ENCODE measurements at regions not wholly inside any gene's neighbourhood (a gene's known extent, or its start where the extent isn't known, plus 50 kb on each side); places are given as distances from the start of the nearest gene placed in this dataset.
A peak's percentile ranks its signal among the peaks of the same experiment; 100 is the strongest.

DNA sequence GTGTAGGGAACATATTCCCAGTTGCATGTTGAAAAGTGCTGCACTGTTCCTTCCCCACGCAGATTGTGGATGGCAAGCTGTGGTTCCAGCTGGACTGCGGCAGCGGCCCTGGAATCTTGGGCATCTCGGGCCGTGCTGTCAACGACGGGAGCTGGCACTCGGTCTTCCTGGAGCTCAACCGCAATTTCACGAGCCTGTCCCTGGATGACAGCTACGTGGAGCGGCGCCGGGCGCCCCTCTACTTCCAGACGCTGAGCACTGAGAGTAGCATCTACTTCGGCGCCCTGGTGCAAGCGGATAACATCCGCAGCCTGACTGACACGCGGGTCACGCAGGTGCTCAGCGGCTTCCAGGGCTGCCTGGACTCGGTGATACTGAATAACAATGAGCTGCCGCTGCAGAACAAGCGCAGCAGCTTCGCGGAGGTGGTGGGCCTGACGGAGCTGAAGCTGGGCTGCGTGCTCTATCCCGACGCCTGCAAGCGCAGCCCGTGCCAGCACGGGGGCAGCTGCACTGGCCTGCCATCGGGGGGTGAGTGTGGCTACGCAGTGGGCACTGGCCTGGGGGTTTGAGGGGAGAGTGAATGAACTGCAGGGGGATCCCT lies 102.7 kb upstream of the MTNR1B start:
- Histone ChIP-seq H3K27me3 (ENCODE audit: insufficient read depth) (no peaks in the 10 kb centered on the region), H3K79me2 (replicated peaks; ENCODE audit: insufficient read depth) (no peaks in the 10 kb centered on the region), H3K4me1 (ENCODE audit: insufficient read depth) (no peaks in the 10 kb centered on the region), H3K4me3 (no peak overlapping the region), H3K27ac (ENCODE audit: low read depth) (no peak overlapping the region), H3K36me3 (ENCODE audit: insufficient read depth) (no peaks in the 10 kb centered on the region), H3K9me2 (ENCODE audit: insufficient read depth) (no peaks in the 10 kb centered on the region), H4K20me1 (replicated peaks; ENCODE audit: insufficient read depth) (no peaks in the 10 kb centered on the region), H3K4me2 (no peak overlapping the region), H3F3A (replicated peaks; ENCODE audit: low read depth) (no peaks in the 10 kb centered on the region), H2AFZ (no peak overlapping the region)
- Mint-ChIP-seq H3K36me3 (ENCODE audit: low read depth) (no peaks in the 10 kb centered on the region; the same call in 2 of the 3 replicates), H3K27me3 (ENCODE audit: insufficient read depth, low read depth, poor library complexity) (peaks cover 3% of the 10 kb centered on the region), H3K4me3 (no peak overlapping the region), H3K4me1 (0 out of 3 replicates have a peak, but pooled peaks cover 3% of the 10 kb centered on the region), H3K9me3 (no peaks in the 10 kb centered on the region), H3K27ac (no peak overlapping the region)
- TF ChIP-seq EZH2phosphoT487 (IDR thresholded peaks at IDR 0.05; ENCODE audit: unreplicated experiment) (no peak), STAT1 (IDR thresholded peaks at IDR 0.05; ENCODE audit: unreplicated experiment) (no peak), NANOG (IDR thresholded peaks at IDR 0.05; ENCODE audit: borderline replicate concordance) (no peak), POLR2AphosphoS5 (IDR thresholded peaks at IDR 0.05; ENCODE audit: low read depth) (no peak), ZNF331 (CRISPR knock-in tag; IDR thresholded peaks at IDR 0.05; ENCODE audit: low read depth) (no peak), EZH2 (IDR thresholded peaks at IDR 0.05; ENCODE audit: low read depth, unreplicated experiment) (no peak)
- TF ChIP-seq, protein P1, sequence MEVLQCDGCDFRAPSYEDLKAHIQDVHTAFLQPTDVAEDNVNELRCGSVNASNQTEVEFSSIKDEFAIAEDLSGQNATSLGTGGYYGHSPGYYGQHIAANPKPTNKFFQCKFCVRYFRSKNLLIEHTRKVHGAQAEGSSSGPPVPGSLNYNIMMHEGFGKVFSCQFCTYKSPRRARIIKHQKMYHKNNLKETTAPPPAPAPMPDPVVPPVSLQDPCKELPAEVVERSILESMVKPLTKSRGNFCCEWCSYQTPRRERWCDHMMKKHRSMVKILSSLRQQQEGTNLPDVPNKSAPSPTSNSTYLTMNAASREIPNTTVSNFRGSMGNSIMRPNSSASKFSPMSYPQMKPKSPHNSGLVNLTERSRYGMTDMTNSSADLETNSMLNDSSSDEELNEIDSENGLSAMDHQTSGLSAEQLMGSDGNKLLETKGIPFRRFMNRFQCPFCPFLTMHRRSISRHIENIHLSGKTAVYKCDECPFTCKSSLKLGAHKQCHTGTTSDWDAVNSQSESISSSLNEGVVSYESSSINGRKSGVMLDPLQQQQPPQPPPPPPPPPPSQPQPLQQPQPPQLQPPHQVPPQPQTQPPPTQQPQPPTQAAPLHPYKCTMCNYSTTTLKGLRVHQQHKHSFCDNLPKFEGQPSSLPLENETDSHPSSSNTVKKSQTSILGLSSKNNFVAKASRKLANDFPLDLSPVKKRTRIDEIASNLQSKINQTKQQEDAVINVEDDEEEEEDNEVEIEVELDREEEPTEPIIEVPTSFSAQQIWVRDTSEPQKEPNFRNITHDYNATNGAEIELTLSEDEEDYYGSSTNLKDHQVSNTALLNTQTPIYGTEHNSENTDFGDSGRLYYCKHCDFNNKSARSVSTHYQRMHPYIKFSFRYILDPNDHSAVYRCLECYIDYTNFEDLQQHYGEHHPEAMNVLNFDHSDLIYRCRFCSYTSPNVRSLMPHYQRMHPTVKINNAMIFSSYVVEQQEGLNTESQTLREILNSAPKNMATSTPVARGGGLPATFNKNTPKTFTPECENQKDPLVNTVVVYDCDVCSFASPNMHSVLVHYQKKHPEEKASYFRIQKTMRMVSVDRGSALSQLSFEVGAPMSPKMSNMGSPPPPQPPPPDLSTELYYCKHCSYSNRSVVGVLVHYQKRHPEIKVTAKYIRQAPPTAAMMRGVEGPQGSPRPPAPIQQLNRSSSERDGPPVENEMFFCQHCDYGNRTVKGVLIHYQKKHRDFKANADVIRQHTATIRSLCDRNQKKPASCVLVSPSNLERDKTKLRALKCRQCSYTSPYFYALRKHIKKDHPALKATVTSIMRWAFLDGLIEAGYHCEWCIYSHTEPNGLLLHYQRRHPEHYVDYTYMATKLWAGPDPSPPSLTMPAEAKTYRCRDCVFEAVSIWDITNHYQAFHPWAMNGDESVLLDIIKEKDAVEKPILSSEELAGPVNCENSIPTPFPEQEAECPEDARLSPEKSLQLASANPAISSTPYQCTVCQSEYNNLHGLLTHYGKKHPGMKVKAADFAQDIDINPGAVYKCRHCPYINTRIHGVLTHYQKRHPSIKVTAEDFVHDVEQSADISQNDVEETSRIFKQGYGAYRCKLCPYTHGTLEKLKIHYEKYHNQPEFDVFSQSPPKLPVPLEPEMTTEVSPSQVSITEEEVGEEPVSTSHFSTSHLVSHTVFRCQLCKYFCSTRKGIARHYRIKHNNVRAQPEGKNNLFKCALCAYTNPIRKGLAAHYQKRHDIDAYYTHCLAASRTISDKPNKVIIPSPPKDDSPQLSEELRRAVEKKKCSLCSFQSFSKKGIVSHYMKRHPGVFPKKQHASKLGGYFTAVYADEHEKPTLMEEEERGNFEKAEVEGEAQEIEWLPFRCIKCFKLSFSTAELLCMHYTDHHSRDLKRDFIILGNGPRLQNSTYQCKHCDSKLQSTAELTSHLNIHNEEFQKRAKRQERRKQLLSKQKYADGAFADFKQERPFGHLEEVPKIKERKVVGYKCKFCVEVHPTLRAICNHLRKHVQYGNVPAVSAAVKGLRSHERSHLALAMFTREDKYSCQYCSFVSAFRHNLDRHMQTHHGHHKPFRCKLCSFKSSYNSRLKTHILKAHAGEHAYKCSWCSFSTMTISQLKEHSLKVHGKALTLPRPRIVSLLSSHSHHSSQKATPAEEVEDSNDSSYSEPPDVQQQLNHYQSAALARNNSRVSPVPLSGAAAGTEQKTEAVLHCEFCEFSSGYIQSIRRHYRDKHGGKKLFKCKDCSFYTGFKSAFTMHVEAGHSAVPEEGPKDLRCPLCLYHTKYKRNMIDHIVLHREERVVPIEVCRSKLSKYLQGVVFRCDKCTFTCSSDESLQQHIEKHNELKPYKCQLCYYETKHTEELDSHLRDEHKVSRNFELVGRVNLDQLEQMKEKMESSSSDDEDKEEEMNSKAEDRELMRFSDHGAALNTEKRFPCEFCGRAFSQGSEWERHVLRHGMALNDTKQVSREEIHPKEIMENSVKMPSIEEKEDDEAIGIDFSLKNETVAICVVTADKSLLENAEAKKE (CRISPR knock-in tag; IDR thresholded peaks at IDR 0.05) = no peak
- TF ChIP-seq, protein P2, sequence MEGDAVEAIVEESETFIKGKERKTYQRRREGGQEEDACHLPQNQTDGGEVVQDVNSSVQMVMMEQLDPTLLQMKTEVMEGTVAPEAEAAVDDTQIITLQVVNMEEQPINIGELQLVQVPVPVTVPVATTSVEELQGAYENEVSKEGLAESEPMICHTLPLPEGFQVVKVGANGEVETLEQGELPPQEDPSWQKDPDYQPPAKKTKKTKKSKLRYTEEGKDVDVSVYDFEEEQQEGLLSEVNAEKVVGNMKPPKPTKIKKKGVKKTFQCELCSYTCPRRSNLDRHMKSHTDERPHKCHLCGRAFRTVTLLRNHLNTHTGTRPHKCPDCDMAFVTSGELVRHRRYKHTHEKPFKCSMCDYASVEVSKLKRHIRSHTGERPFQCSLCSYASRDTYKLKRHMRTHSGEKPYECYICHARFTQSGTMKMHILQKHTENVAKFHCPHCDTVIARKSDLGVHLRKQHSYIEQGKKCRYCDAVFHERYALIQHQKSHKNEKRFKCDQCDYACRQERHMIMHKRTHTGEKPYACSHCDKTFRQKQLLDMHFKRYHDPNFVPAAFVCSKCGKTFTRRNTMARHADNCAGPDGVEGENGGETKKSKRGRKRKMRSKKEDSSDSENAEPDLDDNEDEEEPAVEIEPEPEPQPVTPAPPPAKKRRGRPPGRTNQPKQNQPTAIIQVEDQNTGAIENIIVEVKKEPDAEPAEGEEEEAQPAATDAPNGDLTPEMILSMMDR (conservative IDR thresholded peaks at IDR 0.05; ENCODE audit: low read depth in 2 of 2) = no peak
- TF ChIP-seq, protein P3, sequence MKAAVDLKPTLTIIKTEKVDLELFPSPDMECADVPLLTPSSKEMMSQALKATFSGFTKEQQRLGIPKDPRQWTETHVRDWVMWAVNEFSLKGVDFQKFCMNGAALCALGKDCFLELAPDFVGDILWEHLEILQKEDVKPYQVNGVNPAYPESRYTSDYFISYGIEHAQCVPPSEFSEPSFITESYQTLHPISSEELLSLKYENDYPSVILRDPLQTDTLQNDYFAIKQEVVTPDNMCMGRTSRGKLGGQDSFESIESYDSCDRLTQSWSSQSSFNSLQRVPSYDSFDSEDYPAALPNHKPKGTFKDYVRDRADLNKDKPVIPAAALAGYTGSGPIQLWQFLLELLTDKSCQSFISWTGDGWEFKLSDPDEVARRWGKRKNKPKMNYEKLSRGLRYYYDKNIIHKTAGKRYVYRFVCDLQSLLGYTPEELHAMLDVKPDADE (IDR thresholded peaks at IDR 0.05) = no peak
- peak; percentile 72 for ATAC-seq
- DNase-seq (ENCODE audit: low spot score) = peak; percentile 42

Measured in GM23338 (cell line).